H9 (cell line): ENCODE measurements at regions not wholly inside any gene's neighbourhood (a gene's known extent, or its start where the extent isn't known, plus 50 kb on each side); places are given as distances from the start of the nearest gene placed in this dataset.

ENCODE experiments used
- DNase-seq: peaks from one replicate; pipeline ENCODE4 v3.0.0-alpha.2; 2017
- H2AFZ ChIP-seq: one replicate; pipeline ENCODE4 v1.6.1; 2013; ENCODE audit warnings: mild to moderate bottlenecking, low read length, control low read depth, moderate library complexity
- H2AK5ac ChIP-seq: 2 replicates; pipeline ENCODE4 v1.6.1; 2013; ENCODE audit warnings: low read length, control low read depth, mixed read lengths; ENCODE audit not compliant: insufficient read length
- H2BK120ac ChIP-seq: one replicate; pipeline ENCODE4 v1.6.1; 2013; ENCODE audit warnings: low read depth, mild to moderate bottlenecking, low read length, control low read depth, inconsistent platforms; ENCODE audit not compliant: poor library complexity, severe bottlenecking
- H2BK12ac ChIP-seq: 2 replicates; pipeline ENCODE4 v1.6.1; 2013; ENCODE audit warnings: low read length, control low read depth, mixed read lengths, low read depth; ENCODE audit not compliant: insufficient read length
- H2BK15ac ChIP-seq: 2 replicates; pipeline ENCODE4 v1.6.1; 2013; ENCODE audit warnings: low read depth, low read length, control low read depth
- H2BK20ac ChIP-seq: one replicate; pipeline ENCODE4 v1.6.1; 2013; ENCODE audit warnings: low read depth, mild to moderate bottlenecking, low read length, control low read depth, inconsistent platforms; ENCODE audit not compliant: poor library complexity, severe bottlenecking
- H2BK5ac ChIP-seq: 2 replicates; pipeline ENCODE4 v1.6.1; 2013; ENCODE audit warnings: low read length, control low read depth, mixed read lengths; ENCODE audit not compliant: insufficient read length
- H3K14ac ChIP-seq: 2 replicates; pipeline ENCODE4 v1.6.1; 2013; ENCODE audit warnings: low read length, control low read depth; ENCODE audit not compliant: insufficient read depth
- H3K18ac ChIP-seq: 2 replicates; pipeline ENCODE4 v1.6.1; 2013; ENCODE audit warnings: low read depth, mild to moderate bottlenecking, mixed read lengths, low read length, control low read depth; ENCODE audit not compliant: insufficient read length
- H3K23ac ChIP-seq: 2 replicates; pipeline ENCODE4 v1.6.1; 2013; ENCODE audit warnings: low read length, control low read depth, mixed read lengths, low read depth; ENCODE audit not compliant: insufficient read length
- H3K23me2 ChIP-seq: 2 replicates; pipeline ENCODE4 v1.6.1; 2013; ENCODE audit warnings: low read depth, mild to moderate bottlenecking, mixed read lengths, low read length, control low read depth; ENCODE audit not compliant: insufficient read length, poor library complexity, severe bottlenecking
- H3K27ac ChIP-seq: 2 replicates; pipeline ENCODE4 v1.5.1; 2013; ENCODE audit warnings: low read length, control low read depth, mixed read lengths, low read depth; ENCODE audit not compliant: insufficient read length
- H3K27me3 ChIP-seq: 2 replicates; pipeline ENCODE4 v1.6.1; 2013; ENCODE audit warnings: low read length, control low read depth, inconsistent platforms; ENCODE audit not compliant: insufficient read depth
- H3K4ac ChIP-seq: 2 replicates; pipeline ENCODE4 v1.6.1; 2013; ENCODE audit warnings: low read depth, mild to moderate bottlenecking, control low read depth, inconsistent platforms, low read length, moderate library complexity
- H3K4me1 ChIP-seq: 2 replicates; pipeline ENCODE4 v1.6.1; 2013; ENCODE audit warnings: low read length, control low read depth, inconsistent platforms; ENCODE audit not compliant: insufficient read depth
- H3K4me2 ChIP-seq: 2 replicates; pipeline ENCODE4 v1.6.1; 2013; ENCODE audit warnings: low read length, control low read depth, mixed read lengths; ENCODE audit not compliant: insufficient read length, insufficient read depth
- H3K56ac ChIP-seq: 2 replicates; pipeline ENCODE4 v1.6.1; 2013; ENCODE audit warnings: low read depth, mild to moderate bottlenecking, mixed read lengths, low read length, control low read depth; ENCODE audit not compliant: insufficient read length
- H3K79me1 ChIP-seq: 2 replicates; pipeline ENCODE4 v1.6.1; 2013; ENCODE audit warnings: low read depth, mild to moderate bottlenecking, moderate library complexity, low read length, control low read depth, inconsistent platforms; ENCODE audit not compliant: insufficient read depth, poor library complexity, severe bottlenecking
- H3K79me2 ChIP-seq: 2 replicates; pipeline ENCODE4 v1.6.1; 2013; ENCODE audit warnings: low read length, control low read depth, inconsistent platforms; ENCODE audit not compliant: insufficient read depth
- H3K9ac ChIP-seq: 2 replicates; pipeline ENCODE4 v1.6.1; 2013; ENCODE audit warnings: low read length, control low read depth, mixed read lengths; ENCODE audit not compliant: insufficient read length; ENCODE audit errors: extremely low read depth
- H3K9me3 ChIP-seq: one replicate; pipeline ENCODE4 v1.6.1; 2013; ENCODE audit warnings: low read depth, low read length, inconsistent platforms; ENCODE audit not compliant: control insufficient read depth
- H3T11ph ChIP-seq: one replicate; pipeline ENCODE4 v1.6.1; 2013; ENCODE audit warnings: mild to moderate bottlenecking, low read length, control low read depth, inconsistent platforms
- H4K20me1 ChIP-seq: one replicate; pipeline ENCODE4 v1.6.1; 2013; ENCODE audit not compliant: control insufficient read depth, insufficient read length, insufficient read depth
- H4K5ac ChIP-seq: 2 replicates; pipeline ENCODE4 v1.6.1; 2013; ENCODE audit warnings: low read depth, mild to moderate bottlenecking, mixed read lengths, low read length, control low read depth; ENCODE audit not compliant: insufficient read length
- H4K8ac ChIP-seq: replicated peaks from 2 replicates; pipeline ENCODE4 v1.6.1; 2013; ENCODE audit warnings: low read length, control low read depth, mixed read lengths, low read depth; ENCODE audit not compliant: insufficient read length
- H4K91ac ChIP-seq: 2 replicates; pipeline ENCODE4 v1.6.1; 2013; ENCODE audit warnings: low read depth, mild to moderate bottlenecking, moderate library complexity, mixed read lengths, low read length, control low read depth; ENCODE audit not compliant: insufficient read length
- H3K27ac Mint-ChIP-seq, 3 experiments: 2 replicates in 2 of 3; 3 replicates in 1 of 3; pipeline ENCODE4 v1.8.0; 2020 to 2021; ENCODE audit warnings: mixed read lengths in 3 of 3, mild to moderate bottlenecking in 1 of 3, moderate library complexity in 1 of 3
- H3K27me3 Mint-ChIP-seq: 2 replicates; pipeline ENCODE4 v1.8.0; 2021; ENCODE audit warnings: low read depth, mild to moderate bottlenecking, moderate library complexity, mixed read lengths
- H3K36me3 Mint-ChIP-seq, 3 experiments: 2 replicates in 2 of 3; 3 replicates in 1 of 3; pipeline ENCODE4 v1.8.0; 2020 to 2021; ENCODE audit warnings: low read depth in 3 of 3, mixed read lengths in 3 of 3; ENCODE audit not compliant: insufficient read depth in 1 of 3
- H3K4me1 Mint-ChIP-seq, 2 experiments: 2 replicates each; pipeline ENCODE4 v1.8.0; 2020; ENCODE audit warnings: mixed read lengths in 2 of 2
- H3K4me3 Mint-ChIP-seq, 2 experiments: 2 replicates in 1 of 2; 3 replicates in 1 of 2; pipeline ENCODE4 v1.8.0; 2020 to 2021; ENCODE audit warnings: mild to moderate bottlenecking in 2 of 2, mixed read lengths in 2 of 2, moderate library complexity in 1 of 2
- H3K9me3 Mint-ChIP-seq, 2 experiments: 2 replicates in 1 of 2; 3 replicates in 1 of 2; pipeline ENCODE4 v1.8.0; 2020; ENCODE audit warnings: mild to moderate bottlenecking in 2 of 2, mixed read lengths in 2 of 2, moderate library complexity in 1 of 2
- WGBS: extraction: QIAGEN DNeasy Blood & Tissue Kit; methylation state at CpG from one replicate; pipeline ENCODE4 v1.1.7; 2013; ENCODE audit warnings: missing lambda C conversion rate, low lambda C conversion rate, mixed read lengths; ENCODE audit not compliant: insufficient read length; ENCODE audit errors: extremely low coverage; 5-methylcytosine and 5-hydroxymethylcytosine counted together
- TF ChIP-seq, protein P1 (sequence below): fragments of 200-600 bp; sonication (generic); conservative IDR thresholded peaks from 3 replicates; pipeline ENCODE4 v1.8.0; 2021; ENCODE audit warnings: antibody characterized with exemption, mild to moderate bottlenecking

DNA sequence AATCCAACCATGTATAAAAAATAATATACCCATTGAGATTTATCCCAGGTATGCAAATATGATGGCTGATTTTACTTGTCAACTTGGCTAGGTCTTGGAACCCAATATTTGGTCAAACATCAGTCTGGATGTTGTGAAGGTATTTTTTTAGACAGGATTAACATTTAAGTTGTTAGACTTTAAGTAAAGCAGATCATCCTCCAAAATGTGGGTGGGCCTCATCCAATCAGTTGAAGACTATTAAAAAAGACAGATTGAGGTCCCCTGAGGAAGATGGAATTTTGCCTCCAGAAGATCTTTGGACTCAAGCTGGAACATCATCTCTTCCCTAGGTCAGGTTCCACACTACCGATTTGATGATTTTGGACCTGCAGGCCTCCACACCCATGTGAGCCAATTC, 271.2 kb downstream of the TMEM121 start:
- H2BK12ac ChIP-seq = no peak overlapping the region
- H3K4me1 ChIP-seq = no peaks in the 10 kb centered on the region
- no peak overlapping the region for H3K56ac ChIP-seq
- no peak overlapping the region for H3K14ac ChIP-seq
- no peak overlapping the region for H3K9ac ChIP-seq
- H3K23ac ChIP-seq = no peak overlapping the region
- no peak overlapping the region for H2BK15ac ChIP-seq
- WGBS = no CpG with 5 or more reads among the region's 1 CpG
- no peak overlapping the region for H4K5ac ChIP-seq
- H3K4me3 Mint-ChIP-seq = no peak overlapping the region
- H3K23me2 ChIP-seq = no peaks in the 10 kb centered on the region
- no peaks in the 10 kb centered on the region for H3K4me1 Mint-ChIP-seq
- H3K4ac ChIP-seq = no peak overlapping the region
- DNase-seq = no peak
- H3K36me3 Mint-ChIP-seq = peaks cover 4 to 32% (median 8%) of the 10 kb centered on the region in 3 experiments; a peak in 5 of 7 replicates
- H2AFZ ChIP-seq = no peak overlapping the region
- no peak overlapping the region for H3K27ac Mint-ChIP-seq
- H2BK120ac ChIP-seq = no peak overlapping the region
- no peak overlapping the region for H3K27ac ChIP-seq
- no peak overlapping the region for H4K91ac ChIP-seq
- H3K9me3 Mint-ChIP-seq = peaks cover 89 to 96% of the 10 kb centered on the region in 2 experiments
- H4K8ac ChIP-seq = no peak overlapping the region
- no peak overlapping the region for H2AK5ac ChIP-seq
- H4K20me1 ChIP-seq = no peaks in the 10 kb centered on the region
- H3K79me2 ChIP-seq = no peaks in the 10 kb centered on the region
- no peaks in the 10 kb centered on the region for H3K79me1 ChIP-seq
- no peak overlapping the region for H2BK20ac ChIP-seq
- H3K27me3 Mint-ChIP-seq = no peaks in the 10 kb centered on the region; the same call in none of the 2 replicates
- no peaks in the 10 kb centered on the region for H3K27me3 ChIP-seq
- peaks cover 75% of the 10 kb centered on the region for H3K9me3 ChIP-seq
- H2BK5ac ChIP-seq = no peak overlapping the region
- no peak overlapping the region for H3K18ac ChIP-seq
- TF ChIP-seq, protein P1, sequence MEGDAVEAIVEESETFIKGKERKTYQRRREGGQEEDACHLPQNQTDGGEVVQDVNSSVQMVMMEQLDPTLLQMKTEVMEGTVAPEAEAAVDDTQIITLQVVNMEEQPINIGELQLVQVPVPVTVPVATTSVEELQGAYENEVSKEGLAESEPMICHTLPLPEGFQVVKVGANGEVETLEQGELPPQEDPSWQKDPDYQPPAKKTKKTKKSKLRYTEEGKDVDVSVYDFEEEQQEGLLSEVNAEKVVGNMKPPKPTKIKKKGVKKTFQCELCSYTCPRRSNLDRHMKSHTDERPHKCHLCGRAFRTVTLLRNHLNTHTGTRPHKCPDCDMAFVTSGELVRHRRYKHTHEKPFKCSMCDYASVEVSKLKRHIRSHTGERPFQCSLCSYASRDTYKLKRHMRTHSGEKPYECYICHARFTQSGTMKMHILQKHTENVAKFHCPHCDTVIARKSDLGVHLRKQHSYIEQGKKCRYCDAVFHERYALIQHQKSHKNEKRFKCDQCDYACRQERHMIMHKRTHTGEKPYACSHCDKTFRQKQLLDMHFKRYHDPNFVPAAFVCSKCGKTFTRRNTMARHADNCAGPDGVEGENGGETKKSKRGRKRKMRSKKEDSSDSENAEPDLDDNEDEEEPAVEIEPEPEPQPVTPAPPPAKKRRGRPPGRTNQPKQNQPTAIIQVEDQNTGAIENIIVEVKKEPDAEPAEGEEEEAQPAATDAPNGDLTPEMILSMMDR = no peak
- H3K4me2 ChIP-seq = no peak overlapping the region
- H3T11ph ChIP-seq = no peak overlapping the region
